HG02870 (cell line): ENCODE measurements at regions not wholly inside any gene's neighbourhood (a gene's known extent, or its start where the extent isn't known, plus 50 kb on each side); places are given as distances from the start of the nearest gene placed in this dataset.
"Not testable (repeated sequence)": the region's sequence is repeated elsewhere in the genome, so short reads cannot be mapped to it uniquely, and the experiment has no call there.

ENCODE experiments used
- ATAC-seq: cut with Tn5 transposase; IDR thresholded peaks from one replicate; pipeline ENCODE4 v1.9.1; 2021; ENCODE audit warnings: mild to moderate bottlenecking, moderate library complexity; ENCODE audit not compliant: unreplicated experiment

DNA sequence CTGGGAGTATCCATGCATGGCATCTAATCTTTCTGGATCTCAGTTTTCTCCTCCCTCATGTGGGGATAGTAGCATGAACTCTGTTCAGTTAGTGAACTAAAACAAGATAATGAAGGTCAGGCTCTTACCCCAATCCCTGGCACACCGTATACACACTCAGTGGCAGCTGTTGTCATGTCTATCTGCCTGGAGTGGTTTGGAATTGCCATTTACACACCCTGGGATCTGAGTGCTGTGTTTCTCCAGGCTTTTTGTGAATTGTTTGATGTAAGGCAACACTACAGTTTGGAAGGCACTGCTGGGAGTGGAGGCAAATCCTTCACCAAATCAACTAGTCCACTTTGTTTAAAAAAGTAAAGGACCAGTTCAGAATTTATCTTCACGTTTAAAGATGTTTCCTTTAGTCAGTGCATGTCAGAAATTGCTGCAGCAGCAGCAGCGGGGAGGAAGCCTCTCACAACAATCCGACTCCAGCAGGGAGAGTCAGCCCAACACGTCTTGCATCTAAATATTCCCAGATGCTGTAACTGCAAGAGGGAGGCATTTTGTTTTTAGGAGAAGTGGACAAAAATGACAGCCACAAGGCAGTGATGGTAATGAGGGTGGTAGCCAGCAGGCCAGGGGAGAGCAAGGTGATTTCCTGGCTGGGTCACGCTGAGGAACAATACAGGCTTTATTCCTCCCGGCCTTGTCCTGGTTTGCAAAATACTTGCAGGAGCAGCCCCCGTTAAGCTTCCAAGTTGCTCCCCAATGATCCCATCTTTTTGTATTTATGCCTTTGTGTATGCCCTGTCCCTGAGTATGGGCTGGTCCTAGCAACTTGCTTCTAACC is 128.5 kb upstream of the LRIG1 start:
- ATAC-seq = no peak

DNA sequence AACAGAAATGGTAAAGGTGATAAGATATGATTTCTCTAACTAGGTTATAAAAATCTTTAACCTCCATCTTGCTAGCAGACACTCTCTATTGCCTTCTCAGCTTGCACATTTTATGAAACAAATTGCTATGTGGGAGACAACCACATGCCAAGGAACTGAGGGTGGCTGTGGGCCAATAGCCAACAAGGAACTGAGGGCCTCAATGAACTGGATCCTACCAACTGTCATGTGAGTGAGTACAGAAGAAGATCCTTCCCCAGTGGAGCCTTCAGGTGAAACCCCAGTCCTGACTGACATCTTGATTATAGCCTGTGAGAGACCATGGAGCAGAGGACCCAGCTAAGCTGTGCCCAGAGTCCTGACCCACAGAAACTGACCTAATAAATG is 129.2 kb upstream of the LRIG1 start:
- no peak for ATAC-seq

DNA sequence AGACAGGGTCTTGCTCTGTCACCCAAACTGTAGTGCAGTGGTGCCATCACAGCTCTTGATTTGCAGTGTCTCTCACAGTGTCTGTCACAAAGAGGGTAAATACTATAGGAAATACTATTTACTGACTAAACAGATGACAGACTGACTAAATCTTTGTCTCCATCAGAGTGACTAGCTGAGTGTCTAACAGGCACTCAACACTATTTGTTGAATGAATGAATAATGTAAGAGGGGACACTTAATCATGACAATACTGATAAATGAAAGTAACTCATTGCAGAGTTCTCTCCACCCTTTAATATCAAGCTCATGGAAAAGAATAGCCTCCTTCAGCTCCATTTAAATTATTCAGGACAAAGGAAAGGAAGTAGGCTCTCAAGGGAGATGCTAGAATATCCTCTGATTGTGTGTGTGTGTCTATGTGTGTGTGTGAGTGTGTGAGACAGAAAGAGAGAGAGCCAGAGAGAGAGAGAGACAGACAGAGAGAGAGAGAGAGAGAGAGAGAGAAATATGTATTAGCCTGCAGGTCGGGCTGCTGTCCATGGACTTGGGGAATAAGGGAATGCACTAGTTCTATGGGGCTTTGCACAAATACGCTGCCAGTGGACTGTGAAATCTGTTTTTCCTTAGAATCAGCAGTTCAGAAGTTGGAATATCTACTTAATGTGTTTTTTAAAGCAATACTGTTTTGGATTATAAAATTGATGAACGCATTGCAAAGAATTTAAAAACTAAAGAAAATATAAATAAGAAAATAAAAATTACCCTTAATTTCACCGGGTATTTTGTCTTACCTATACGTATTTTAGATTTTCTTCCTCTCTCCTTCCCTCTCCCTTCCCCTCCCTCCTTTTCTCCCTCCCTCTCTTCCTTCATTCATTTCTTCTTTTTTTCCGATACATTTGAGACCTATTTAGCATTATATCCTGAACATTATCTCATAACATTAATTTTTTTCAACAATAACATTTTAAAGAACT is 132.9 kb upstream of the LRIG1 start:
- no peak for ATAC-seq

DNA sequence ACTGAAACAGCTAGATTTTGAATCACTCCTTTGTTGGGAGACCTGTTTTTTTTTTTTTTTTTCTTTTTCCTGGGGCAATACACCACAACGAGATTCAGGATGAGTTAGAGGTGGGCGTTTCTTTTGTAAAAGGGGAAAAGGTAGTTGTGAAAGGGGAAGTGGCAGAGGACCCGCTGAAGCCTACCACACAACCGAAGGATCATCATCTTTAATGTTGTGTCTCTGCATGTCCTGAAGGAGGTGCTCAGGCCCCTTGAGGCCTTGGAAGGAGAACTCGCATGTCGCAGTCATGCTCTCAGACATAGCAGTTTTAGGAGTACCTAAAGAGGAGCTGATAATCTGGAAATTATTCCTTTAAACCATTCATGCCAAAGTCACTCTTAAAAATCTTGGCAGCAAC is 137.9 kb upstream of the LRIG1 start:
- ATAC-seq = peak; percentile 57

DNA sequence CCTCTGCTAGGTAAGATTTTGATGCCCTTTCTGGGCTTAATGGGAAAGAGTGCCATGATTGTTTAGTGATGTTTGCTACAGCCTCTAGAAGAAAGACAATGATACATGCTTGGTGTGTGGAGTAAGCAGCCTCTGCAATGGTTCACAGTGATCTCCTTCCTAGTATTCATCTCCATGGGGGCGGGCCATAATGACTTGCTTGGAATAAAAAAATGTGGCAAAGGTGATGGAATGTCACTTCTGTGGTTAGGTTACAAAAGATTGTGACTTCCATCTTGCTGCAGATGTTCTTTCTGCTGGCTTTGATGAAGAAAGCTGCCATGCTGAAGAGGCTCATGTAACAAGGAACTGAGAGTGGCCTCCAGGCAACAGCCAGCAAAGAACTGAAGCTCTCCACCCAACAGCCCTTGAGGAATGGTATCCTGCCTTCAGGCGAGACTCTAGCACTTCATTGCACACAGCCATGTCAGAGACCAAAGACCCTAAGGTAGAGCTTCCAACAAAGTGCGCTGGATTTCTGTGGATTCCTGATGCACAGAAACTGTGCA is 139.1 kb upstream of the LRIG1 start:
- no peak for ATAC-seq

DNA sequence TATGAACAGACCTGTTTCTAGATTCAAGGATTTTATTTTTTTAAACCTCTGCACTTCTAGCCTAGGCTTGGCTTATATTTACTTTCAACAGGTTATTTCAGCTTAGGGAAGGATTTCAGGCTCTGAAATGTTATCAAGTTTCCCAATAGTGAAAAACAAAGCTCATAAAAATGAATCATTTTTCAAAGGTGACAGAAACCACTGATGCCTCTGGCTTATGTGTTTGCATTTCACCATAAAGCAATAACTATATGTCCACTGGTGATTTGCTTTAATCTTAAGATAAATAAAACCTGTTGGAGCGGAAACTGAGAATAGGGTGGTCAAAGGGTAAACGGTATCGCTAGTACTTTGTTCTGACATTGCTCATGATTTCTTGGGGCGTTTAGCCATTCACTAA is 141.2 kb upstream of the LRIG1 start:
- ATAC-seq = no peak

DNA sequence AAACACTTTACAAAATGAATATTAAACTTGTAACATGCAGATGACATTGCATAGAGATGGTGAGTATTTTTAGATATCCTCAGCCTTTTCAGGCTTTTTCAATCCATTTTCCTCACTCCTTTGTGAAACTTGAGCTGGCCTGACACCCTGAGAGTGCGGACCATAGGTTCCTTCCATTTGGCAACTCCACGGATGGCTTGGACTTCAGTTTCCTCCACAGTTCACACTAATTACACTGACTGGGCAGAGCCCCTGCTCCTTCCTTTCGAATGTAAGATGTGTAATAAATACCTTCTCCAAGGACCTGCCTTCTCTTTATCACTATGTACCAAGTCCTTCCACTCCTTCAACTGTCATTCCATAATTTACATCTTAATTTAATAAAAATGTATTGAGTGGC is 141.7 kb upstream of the LRIG1 start:
- ATAC-seq = no peak

DNA sequence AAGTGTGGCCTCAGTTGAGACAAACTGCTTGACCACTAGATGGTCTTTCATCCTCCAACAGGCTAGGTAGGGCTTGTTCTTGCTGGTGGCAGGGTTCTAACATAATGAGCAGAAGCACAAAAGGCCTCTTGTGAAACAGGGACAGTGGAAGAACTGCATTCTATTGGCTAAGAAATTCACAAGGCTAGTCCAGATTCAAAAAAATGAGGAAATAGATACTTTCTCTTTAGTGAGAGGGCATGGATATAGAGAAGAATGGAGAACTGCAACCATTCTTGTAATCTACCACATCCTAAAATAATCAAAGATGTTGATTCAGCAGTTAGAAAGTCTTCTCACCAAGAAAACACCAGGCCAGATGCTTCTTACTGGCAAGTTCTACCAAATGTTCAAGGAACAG is 143.7 kb upstream of the LRIG1 start:
- ATAC-seq = no peak

DNA sequence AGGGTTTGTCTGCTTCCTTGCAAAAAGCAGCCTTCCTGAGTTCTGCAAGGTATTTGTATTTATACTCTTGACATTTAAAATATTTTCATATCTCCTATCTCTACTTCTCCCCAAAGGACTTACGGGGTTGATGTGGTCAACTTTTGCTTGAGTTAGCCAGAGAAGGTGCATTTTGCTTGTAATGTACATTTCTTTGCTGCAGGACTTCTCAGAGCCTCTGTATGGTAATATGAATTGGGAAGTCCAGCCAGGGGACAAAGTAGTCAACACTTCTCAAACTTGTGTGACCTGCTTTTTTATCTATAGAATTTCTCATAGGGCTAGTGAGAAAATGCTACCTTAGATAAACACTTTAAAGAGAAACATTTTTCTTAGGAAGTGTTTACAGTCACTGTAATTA is 148.2 kb upstream of the LRIG1 start:
- no peak for ATAC-seq

DNA sequence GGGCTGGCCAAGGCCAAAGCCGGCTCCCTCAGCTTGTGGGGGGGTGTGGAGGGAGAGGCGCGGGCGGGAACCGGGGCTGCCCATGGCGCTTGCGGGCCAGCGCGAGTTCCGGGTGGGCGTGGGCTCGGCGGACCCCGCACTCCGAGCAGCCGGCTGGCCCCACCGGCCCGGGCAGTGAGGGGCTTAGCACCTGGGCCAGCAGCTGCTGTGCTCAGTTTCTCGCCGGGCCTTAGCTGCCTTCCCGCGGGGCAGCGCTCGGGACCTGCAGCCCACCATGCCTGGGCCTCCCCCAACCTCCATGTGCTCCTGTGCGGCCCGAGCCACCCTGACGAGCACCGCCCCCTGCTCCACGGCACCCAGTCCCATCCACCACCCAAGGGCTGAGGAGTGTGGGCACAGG is 150.7 kb upstream of the LRIG1 start:
- ATAC-seq = not testable (repeated sequence)

DNA sequence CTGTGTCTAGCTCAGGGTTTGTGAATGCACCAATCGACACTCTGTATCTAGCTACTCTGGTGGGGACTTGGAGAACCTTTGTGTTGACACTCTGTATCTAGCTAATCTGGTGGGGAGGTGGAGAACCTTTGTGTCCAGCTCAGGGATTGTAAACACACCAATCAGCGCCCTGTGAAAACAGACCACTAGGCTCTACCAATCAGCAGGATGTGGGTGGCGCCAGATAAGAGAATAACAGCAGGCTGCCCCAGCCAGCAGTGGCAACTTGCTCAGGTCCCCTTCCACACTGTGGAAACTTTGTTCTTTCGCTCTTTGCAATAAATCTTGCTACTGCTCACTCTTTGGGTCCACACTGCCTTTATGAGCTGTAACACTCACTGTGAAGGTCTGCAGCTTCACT is 151.3 kb upstream of the LRIG1 start:
- ATAC-seq = not testable (repeated sequence)

DNA sequence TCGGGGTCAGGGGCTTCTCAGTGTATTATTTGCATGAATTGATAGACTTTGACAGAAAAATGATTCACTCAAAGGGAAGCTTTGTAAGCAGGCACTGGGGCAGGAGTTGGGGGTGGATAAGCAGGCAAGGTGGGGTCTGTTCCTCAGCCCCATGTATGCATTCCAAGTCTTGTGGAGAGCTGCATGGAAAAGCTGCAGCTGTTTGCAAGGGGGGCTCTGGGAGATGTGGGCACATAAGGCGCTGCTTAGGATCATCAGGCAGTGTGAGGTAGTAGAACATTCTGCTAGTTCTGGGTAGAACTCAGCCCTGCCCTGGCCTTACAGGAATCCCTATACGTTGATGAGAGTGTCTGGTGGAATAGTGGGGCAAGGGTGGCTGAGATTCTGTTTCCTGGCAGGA is 154.2 kb upstream of the LRIG1 start:
- ATAC-seq = no peak

DNA sequence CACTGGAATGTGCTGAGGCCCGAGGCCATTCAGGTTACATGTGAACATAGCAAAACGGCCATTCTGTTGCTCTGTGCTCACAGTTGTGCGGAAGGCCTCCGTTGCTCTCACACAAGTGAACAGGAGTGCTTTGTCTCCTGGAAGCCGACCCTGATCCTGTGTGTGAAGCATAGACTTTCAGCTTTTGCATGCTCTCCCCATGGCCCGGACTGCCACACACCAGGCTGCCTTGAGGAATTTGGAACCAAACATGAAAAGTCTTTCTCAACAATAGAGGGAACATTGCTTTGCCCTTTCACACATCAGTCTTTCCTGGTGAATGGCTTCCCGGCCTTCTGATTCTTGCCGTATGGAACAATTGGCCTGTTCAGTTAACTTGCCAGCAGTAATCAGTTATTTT is 154.8 kb upstream of the LRIG1 start:
- no peak for ATAC-seq

DNA sequence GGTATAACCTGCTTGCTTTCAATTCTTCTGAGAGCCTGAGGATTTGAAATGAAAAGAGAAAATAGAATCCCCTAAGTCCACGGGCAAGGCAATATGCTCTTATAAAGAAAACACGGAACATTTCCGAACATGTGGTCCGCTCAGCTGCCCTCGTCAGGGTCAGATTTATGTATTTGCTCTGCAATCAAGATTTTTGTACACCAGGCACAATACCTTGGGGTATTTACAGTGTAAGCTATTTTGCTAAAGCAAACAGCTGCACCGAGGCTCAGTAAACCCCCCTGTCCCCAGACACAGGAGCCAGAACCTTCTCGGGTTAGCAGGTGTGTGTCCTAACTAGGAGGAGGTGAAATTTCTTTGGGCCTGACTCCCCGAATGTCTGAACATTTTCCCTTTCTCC is 155.8 kb upstream of the LRIG1 start:
- no peak for ATAC-seq

DNA sequence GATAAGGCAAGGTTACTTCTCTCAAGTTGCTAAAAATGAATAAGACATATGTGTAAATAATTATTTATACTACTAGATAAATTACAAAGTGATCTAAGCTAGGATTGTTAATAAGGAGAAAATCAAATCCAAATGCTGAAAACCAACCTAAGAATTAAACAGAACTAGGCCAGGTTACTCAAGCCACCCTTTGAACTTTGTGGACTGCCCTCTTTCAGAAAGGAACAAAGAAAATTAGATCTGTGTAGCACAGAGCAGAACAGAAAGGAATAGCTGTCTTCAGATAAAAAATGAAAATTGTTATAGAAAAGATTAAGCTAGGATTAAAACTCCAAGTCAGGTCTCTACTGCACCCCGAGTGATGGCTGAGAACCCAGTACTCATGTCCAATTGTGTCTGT is 158.2 kb upstream of the LRIG1 start:
- ATAC-seq = no peak

DNA sequence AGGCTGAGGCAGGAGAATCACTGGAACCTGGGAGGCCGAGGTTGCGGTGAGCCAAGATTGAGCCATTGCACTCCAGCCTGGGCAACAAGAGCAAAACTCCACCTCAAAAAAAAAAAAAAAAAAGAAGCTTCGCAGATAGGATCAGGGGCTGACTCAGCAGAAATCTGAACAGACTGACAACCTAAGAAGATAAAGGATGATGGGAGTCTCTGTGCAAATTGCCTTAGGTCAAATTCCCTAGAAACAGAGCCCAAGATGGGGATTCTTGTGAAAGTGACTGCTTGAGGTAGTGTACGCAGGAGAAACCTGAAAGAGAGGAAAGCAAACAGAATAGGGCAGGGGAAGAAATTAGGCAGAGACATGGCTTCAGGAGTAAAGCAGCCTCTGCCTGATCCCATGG is 160.8 kb upstream of the LRIG1 start:
- ATAC-seq = no peak

DNA sequence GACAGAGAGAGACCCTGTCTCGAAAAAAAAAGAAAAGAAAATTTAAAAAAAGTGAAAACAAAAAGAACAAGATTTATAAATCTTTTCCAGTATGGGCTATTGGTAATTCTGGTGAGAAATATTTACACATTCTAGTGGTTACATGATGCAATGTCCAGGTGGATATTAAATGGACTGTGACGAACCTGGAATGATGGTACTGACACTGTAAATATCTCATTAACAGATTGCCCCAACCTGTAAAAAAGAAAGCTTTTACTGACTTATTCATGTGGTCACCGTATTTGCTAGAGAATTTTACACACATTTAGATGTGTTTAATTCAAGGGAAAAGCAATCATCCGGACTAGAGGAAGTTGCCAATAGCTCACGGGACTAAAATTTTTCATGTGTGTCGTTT is 162.1 kb upstream of the LRIG1 start:
- no peak for ATAC-seq

DNA sequence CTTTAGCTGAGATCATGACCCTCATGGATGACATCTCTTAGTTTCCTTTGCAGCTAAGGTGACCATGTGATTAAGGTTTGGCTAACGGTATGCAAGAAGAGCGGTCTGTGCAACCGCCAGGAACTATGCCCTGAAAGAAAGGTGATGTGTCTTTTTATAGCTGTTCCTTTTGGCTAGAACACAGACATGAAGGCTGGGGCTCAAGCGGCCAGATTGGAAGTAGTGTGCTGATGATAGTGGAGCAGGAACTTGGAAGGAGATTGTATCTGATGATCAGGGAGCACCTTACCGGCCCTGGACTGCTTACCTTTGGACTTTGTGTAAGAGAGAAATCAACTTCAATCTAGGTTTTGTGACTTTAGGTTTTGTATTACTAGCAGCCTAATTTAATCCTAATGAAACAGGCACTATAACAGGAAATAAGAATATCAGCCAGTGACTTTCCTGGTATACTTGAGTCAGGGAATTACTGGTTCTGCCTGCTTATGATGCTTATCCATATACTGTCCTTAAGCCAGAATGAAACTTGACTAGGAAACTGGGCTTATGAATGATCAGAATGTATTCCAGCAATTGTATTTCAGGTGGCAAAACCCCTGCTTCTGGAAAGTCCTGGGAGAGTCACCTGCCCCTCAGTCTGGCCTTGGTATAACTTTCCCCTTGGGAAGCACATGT is 164.3 kb upstream of the LRIG1 start:
- no peak for ATAC-seq

DNA sequence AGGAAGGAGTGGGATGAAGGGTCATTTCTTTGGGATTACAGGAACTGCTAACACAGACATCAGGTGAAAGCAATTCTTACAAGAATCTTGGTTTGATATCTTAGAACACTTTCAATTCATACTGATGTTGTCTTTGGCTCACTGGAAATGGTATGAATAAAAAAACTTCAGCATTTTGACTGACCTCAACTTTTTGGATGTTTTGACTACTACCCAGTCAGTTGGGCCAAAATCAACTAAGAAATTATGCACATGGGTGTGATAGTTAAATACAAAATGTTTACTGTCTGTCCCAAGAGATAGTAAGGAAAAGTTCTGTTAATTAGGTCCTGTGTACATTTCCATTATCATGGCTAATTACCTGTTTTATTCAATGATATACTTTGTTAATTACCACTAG is 165.5 kb upstream of the LRIG1 start:
- ATAC-seq = no peak

DNA sequence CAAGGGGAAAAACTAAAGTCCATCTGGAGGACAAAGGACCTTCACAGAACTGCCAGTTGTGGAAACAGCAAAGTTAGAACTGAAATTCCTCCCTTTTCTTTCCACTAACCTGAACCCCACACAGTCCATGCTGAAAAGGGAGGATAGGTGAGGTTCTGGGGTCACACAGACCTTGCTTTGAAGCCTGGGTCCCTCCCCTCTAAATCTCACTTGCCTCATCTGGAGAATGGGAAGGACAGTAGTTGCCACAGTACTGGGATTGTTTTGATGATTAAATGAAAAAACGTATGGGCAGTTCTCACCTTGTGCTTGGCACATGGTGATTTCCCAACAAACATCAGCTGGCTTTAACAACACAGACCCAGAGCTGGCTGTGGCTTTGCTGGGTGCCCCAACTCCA is 166.4 kb upstream of the LRIG1 start:
- no peak for ATAC-seq

DNA sequence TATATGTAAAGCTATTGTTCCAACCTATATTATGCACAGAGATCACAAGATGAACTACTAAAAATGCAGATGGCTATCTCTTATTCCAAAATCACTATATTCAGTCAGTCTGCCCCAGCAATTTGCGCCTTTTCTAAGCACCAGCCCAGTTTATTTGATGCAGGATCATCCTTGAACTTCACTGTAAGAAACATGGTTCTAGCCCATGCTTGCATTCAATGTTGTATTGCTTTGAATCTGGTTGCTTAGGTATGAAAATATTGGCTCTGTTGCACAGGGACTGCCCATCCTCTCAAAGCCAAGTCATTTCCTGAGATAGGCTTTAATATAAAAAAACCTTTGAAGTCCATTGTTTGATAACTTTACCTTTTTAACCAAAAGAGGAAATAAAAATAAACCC is 170.5 kb upstream of the LRIG1 start:
- no peak for ATAC-seq
